GM10266 (cell line): ENCODE measurements at regions not wholly inside any gene's neighbourhood (a gene's known extent, or its start where the extent isn't known, plus 50 kb on each side); places are given as distances from the start of the nearest gene placed in this dataset.

Experiments
- DNase-seq: peaks from one replicate; pipeline ENCODE4 v3.0.0; 2012; ENCODE audit errors: extremely low spot score
- CTCF ChIP-seq: IDR thresholded peaks from 2 replicates; pipeline ENCODE4 v1.5.1; 2012; ENCODE audit warnings: mild to moderate bottlenecking, low read depth; ENCODE audit not compliant: control insufficient read depth, insufficient read depth; ENCODE audit errors: missing control alignments

DNA sequence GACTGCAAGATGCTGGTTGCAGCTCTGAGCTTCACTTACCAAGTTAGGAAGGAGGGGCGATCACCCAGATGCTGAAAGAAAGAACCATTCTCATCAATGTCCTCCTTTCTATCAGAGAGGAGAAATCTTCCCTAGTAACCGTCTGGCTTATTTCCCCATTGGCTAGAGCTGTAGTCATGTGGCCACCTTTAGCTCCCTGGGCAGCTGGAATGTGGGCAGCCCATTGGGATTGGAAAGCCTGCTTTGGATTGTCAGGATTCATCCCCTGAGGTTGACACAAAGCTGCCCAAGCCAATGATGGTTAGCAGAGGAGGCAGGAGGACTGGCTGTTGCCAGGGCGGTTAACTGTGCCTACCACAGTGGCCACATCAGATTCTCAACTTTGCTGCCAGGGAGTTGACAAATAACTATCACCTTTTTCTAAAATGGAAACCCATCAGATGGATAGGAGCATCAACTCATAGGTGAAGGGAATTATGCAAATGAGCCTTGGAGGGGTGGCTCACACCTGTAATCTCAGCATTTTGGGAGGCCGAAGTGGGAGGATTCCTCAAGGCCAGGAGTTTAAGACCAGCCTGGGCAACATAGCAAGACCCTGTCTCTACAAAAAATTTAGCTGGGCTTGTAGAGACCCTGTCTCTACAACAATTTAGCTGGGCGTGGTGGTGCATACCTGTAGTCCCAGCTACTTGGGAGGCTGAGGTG lies 206.4 kb upstream of the GALNT17 start:
- DNase-seq = no peak
- no peak for TF ChIP-seq CTCF

GRCh38 chr7:70926666-70927065 lies 205.3 kb upstream of the GALNT17 start:
- DNase-seq = no peak
- no peak for TF ChIP-seq CTCF

GRCh38 chr7:70935311-70935710 lies 196.6 kb upstream of the GALNT17 start:
- DNase-seq = no peak
- no peak for TF ChIP-seq CTCF

GRCh38 chr7:70935854-70936253 lies 196.1 kb upstream of the GALNT17 start:
- no peak for TF ChIP-seq CTCF
- DNase-seq = no peak

DNA sequence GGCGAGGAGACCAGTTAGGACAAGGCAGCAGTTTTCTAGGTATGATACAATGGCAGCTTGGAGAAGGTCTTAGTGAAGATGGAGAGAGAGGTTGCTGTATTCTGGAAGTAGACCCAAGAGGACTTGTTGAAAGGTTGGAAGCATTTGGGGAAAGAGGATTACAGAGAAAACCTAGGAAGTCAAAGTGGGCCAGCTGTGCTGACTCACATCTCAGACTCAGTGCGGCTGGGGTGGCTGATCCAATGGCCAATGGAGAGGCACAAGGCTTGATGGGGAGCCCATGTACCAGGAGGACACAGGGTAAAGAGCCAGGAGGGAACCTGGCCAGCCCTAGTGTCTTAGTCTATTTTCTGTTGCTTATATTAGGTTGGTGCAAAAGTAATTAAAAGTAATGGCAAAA lies 194.5 kb upstream of the GALNT17 start:
- no peak for TF ChIP-seq CTCF
- no peak for DNase-seq

DNA sequence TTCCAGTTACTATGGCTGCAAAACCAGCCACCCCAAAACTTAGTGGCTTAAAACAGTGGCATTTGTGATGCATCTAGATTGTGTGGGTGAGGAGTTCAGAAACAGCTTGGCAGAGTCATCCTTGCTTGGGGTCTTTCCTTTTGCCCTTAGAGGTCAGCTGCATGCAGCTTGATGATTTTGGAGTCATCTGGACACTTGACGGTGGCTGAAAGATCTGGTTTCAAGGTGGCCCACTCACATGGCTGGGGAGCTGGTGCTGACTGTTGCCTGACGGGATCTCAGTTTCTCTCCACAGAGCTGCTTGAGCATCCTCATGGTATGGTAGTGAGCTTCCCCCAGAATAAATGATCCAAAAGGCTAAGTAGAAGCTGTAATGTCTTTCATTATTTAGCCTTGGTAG lies 191.3 kb upstream of the GALNT17 start:
- no peak for TF ChIP-seq CTCF
- no peak for DNase-seq

- DNase-seq = no peak
- TF ChIP-seq CTCF = no peak
Observed at GRCh38 chr7:70942791-70943190, 189.2 kb upstream of the GALNT17 start.
